ENCODE measurements at regions not wholly inside any gene's neighbourhood (a gene's known extent, or its start where the extent isn't known, plus 50 kb on each side); places are given as distances from the start of the nearest gene placed in this dataset.

GRCh38 chr2:192655916-192656315 is 461.2 kb upstream of the TMEFF2 start:
- Histone ChIP-seq H2AFZ (no peak overlapping the region), H3K9me2 (replicated peaks; ENCODE audit: insufficient read depth) (no peaks in the 10 kb centered on the region), H3K27me3 (no peaks in the 10 kb centered on the region), H4K20me1 (ENCODE audit: insufficient read depth, poor library complexity, severe bottlenecking) (no peaks in the 10 kb centered on the region), H3K4me1 (ENCODE audit: insufficient read depth) (no peaks in the 10 kb centered on the region), H3K4me2 (no peak overlapping the region), H3K4me3 (no peak overlapping the region), H3K9me3 (ENCODE audit: low read depth) (no peaks in the 10 kb centered on the region), H3K36me3 (replicated peaks; ENCODE audit: insufficient read depth, low read depth) (no peaks in the 10 kb centered on the region), H3K27ac (no peak overlapping the region), H3K79me2 (no peaks in the 10 kb centered on the region)
- no peak for TF ChIP-seq CTCF (IDR thresholded peaks at IDR 0.05; ENCODE audit: poor library complexity)
- no peak for TF ChIP-seq EZH2phosphoT487 (IDR thresholded peaks at IDR 0.05; ENCODE audit: low read depth, severe bottlenecking, unreplicated experiment)
- TF ChIP-seq EZH2 (IDR thresholded peaks at IDR 0.05; ENCODE audit: borderline replicate concordance), result no peak
- WGBS (ENCODE audit: low lambda C conversion rate, missing lambda C conversion rate), result 75% methylated on average over 3 of the region's 3 CpGs
- no peak for DNase-seq (ENCODE audit: low spot score)

GRCh38 chr2:192645811-192646598 is 451.3 kb upstream of the TMEFF2 start:
- Histone ChIP-seq H3K9me2 (replicated peaks; ENCODE audit: insufficient read depth) (no peaks in the 10 kb centered on the region), H3K79me2 (no peaks in the 10 kb centered on the region), H3K4me1 (ENCODE audit: insufficient read depth) (no peaks in the 10 kb centered on the region), H3K9me3 (ENCODE audit: low read depth) (no peaks in the 10 kb centered on the region), H3K27me3 (no peaks in the 10 kb centered on the region), H3K36me3 (replicated peaks; ENCODE audit: insufficient read depth, low read depth) (no peaks in the 10 kb centered on the region), H3K4me3 (no peak overlapping the region), H4K20me1 (ENCODE audit: insufficient read depth, poor library complexity, severe bottlenecking) (no peaks in the 10 kb centered on the region), H2AFZ (no peak overlapping the region), H3K4me2 (no peak overlapping the region), H3K27ac (no peak overlapping the region)
- TF ChIP-seq EZH2 (IDR thresholded peaks at IDR 0.05; ENCODE audit: borderline replicate concordance), result no peak
- TF ChIP-seq EZH2phosphoT487 (IDR thresholded peaks at IDR 0.05; ENCODE audit: low read depth, severe bottlenecking, unreplicated experiment), result no peak
- no peak for TF ChIP-seq CTCF (IDR thresholded peaks at IDR 0.05; ENCODE audit: poor library complexity)
- 58% methylated on average over 6 of the region's 6 CpGs for WGBS (ENCODE audit: low lambda C conversion rate, missing lambda C conversion rate)
- no peak for DNase-seq (ENCODE audit: low spot score)

- no peak for TF ChIP-seq EZH2 (IDR thresholded peaks at IDR 0.05; ENCODE audit: borderline replicate concordance)
- TF ChIP-seq CTCF (IDR thresholded peaks at IDR 0.05; ENCODE audit: poor library complexity), result no peak
- no peak for TF ChIP-seq EZH2phosphoT487 (IDR thresholded peaks at IDR 0.05; ENCODE audit: low read depth, severe bottlenecking, unreplicated experiment)
- DNase-seq (ENCODE audit: low spot score), result no peak
- H3K4me1 ChIP-seq (ENCODE audit: insufficient read depth), result no peaks in the 10 kb centered on the region
- H3K79me2 ChIP-seq, result no peaks in the 10 kb centered on the region
- H4K20me1 ChIP-seq (ENCODE audit: insufficient read depth, poor library complexity, severe bottlenecking), result no peaks in the 10 kb centered on the region
- H3K9me3 ChIP-seq (ENCODE audit: low read depth), result no peaks in the 10 kb centered on the region
- no peaks in the 10 kb centered on the region for H3K27me3 ChIP-seq
- H2AFZ ChIP-seq, result no peak overlapping the region
- H3K4me2 ChIP-seq, result no peak overlapping the region
- H3K27ac ChIP-seq, result no peak overlapping the region
- H3K36me3 ChIP-seq (replicated peaks; ENCODE audit: insufficient read depth, low read depth), result no peaks in the 10 kb centered on the region
- H3K4me3 ChIP-seq, result no peak overlapping the region
- no peaks in the 10 kb centered on the region for H3K9me2 ChIP-seq (replicated peaks; ENCODE audit: insufficient read depth)
- 94% methylated on average over 3 of the region's 3 CpGs for WGBS (ENCODE audit: low lambda C conversion rate, missing lambda C conversion rate)
These were observed 439.8 kb upstream of the TMEFF2 start for GRCh38 chr2:192634557-192634956.

Measured in hepatocyte (in vitro differentiated cells).